Thyroid gland (tissue), 4 donors: ENCODE measurements at regions not wholly inside any gene's neighbourhood (a gene's known extent, or its start where the extent isn't known, plus 50 kb on each side); places are given as distances from the start of the nearest gene placed in this dataset.

Experiments used
- POLR2A ChIP-seq, 2 donors: fragments of 450-650 bp; IDR thresholded peaks; one replicate each; pipeline ENCODE4 v1.6.1; 2017; ENCODE audit warnings: antibody characterized with exemption in 2 of 2, mild to moderate bottlenecking in 2 of 2, moderate library complexity in 1 of 2
- TF ChIP-seq, protein P1 (sequence below), 6 experiments: fragments of 200-600 bp in 3 of 6; fragments of 450-650 bp in 3 of 6; sonication (generic) in 3 of 6; IDR thresholded peaks; one replicate each; pipeline ENCODE4 v1.5.1; 2016 to 2019; ENCODE audit warnings: antibody characterized with exemption in 6 of 6, mild to moderate bottlenecking in 2 of 6, inconsistent platforms in 1 of 6, moderate library complexity in 1 of 6

- TF ChIP-seq POLR2A (IDR thresholded peaks at IDR 0.05), result no peak
- TF ChIP-seq, protein P1, sequence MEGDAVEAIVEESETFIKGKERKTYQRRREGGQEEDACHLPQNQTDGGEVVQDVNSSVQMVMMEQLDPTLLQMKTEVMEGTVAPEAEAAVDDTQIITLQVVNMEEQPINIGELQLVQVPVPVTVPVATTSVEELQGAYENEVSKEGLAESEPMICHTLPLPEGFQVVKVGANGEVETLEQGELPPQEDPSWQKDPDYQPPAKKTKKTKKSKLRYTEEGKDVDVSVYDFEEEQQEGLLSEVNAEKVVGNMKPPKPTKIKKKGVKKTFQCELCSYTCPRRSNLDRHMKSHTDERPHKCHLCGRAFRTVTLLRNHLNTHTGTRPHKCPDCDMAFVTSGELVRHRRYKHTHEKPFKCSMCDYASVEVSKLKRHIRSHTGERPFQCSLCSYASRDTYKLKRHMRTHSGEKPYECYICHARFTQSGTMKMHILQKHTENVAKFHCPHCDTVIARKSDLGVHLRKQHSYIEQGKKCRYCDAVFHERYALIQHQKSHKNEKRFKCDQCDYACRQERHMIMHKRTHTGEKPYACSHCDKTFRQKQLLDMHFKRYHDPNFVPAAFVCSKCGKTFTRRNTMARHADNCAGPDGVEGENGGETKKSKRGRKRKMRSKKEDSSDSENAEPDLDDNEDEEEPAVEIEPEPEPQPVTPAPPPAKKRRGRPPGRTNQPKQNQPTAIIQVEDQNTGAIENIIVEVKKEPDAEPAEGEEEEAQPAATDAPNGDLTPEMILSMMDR (IDR thresholded peaks at IDR 0.05), result no peak
These were observed 144.6 kb upstream of the NMUR2 start for GRCh38 chr5:152549709-152550108.
